Left colon (tissue), 2 donors: ENCODE measurements at regions not wholly inside any gene's neighbourhood (a gene's known extent, or its start where the extent isn't known, plus 50 kb on each side); places are given as distances from the start of the nearest gene placed in this dataset.
A peak's percentile ranks its signal among the peaks of the same experiment; 100 is the strongest.

Experiments
- ATAC-seq: fragments of 200-7000 bp; cut with Tn5 transposase; one replicate; pipeline ENCODE4 v1.9.1; 2020; ENCODE audit warnings: mild to moderate bottlenecking, moderate library complexity
- DNase-seq, 2 donors: peaks; one replicate each; pipeline ENCODE4 v3.0.0-alpha.2; 2020
- intact Hi-C, 2 donors: fragments of 100-400 bp; cut with DNase I in 1 of 2; cut with micrococcal nuclease in 1 of 2; formaldehyde crosslinking; loops; one replicate each; pipeline versions ENCODE4 v1.11.2 to v1.14.0; 2022; cut with DNase I, micrococcal nuclease
- donor health status: DM: no; HTN: no; CAD: no.
- donor health status: DM: yes; HTN: yes; CAD: no.

DNA sequence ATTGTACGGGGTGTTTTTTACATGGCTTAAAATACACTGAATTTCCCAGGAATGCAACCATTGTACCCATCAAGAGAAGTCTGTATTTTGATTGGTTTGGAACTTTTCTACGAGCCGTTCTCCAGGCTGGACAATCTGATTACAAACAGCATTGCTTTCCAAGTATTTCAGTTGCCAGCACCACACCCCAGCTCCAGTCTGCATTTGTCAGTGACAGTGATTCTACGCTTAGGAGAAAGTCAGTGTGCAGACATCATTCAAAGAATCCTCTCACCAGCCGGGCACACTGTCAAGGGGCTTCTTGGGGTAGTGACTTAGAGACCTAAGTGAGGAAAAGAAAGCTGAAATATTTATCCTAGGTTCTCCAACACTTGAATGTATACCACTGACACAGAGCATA, 194.1 kb downstream of the ANAPC1 start:
- ATAC-seq (no peak), DNase-seq (no peak)
- intact Hi-C loops, result no loop called here

- DNase-seq, result no peak
- intact Hi-C loops, result no loop called here
- no peak for ATAC-seq
Observed at GRCh38 chr2:111691164-111691875, 192.7 kb downstream of the ANAPC1 start.

- intact Hi-C loops, result no loop called here
- no peak for ATAC-seq
- DNase-seq, result no peak
Observed at GRCh38 chr2:111692311-111692710, 191.7 kb downstream of the ANAPC1 start.

- intact Hi-C loops, result no loop called here
- ATAC-seq (no peak), DNase-seq (no peak)
Observed at GRCh38 chr2:111694700-111695101, 189.3 kb downstream of the ANAPC1 start.

- ATAC-seq, result no peak
- DNase-seq, result no peak
- intact Hi-C loops, result no loop called here
Observed at GRCh38 chr2:111695441-111696007, 188.5 kb downstream of the ANAPC1 start.

- DNase-seq (no peak), ATAC-seq (no peak)
- intact Hi-C loops, result no loop called here
Observed at GRCh38 chr2:111696226-111696625, 187.8 kb downstream of the ANAPC1 start.

- DNase-seq, result peak; percentile 32 to 55
- intact Hi-C loops, result no loop called here
- ATAC-seq, result peak; percentile 69
Observed at GRCh38 chr2:111697560-111697959, 186.4 kb downstream of the ANAPC1 start.

- peak; percentile 31 for ATAC-seq
- no peak for DNase-seq
- intact Hi-C loops, result no loop called here
Observed at GRCh38 chr2:111698089-111698488, 185.9 kb downstream of the ANAPC1 start.

GRCh38 chr2:111698743-111699554, 185.0 kb downstream of the ANAPC1 start:
- intact Hi-C loops, result no loop called here

GRCh38 chr2:111701266-111701665, 182.7 kb downstream of the ANAPC1 start:
- intact Hi-C loops, result no loop called here
- ATAC-seq (no peak), DNase-seq (no peak)

More at GRCh38 chr2:111698743-111699554, 185.0 kb downstream of the ANAPC1 start:
- DNase-seq (peak; percentile 80 to 96), ATAC-seq (peak; percentile 92)

GRCh38 chr2:111701798-111702118, 182.2 kb downstream of the ANAPC1 start:
- intact Hi-C loops, result no loop called here
- no peak for DNase-seq

GRCh38 chr2:111702119-111702803, 181.7 kb downstream of the ANAPC1 start:
- ATAC-seq (peak; percentile 35), DNase-seq (peak; percentile 55 to 60)
- intact Hi-C loops, result no loop called here

More at GRCh38 chr2:111701798-111702118, 182.2 kb downstream of the ANAPC1 start:
- ATAC-seq, result no peak

GRCh38 chr2:111702804-111703196, 181.2 kb downstream of the ANAPC1 start:
- intact Hi-C loops, result no loop called here
- DNase-seq (no peak), ATAC-seq (no peak)

DNA sequence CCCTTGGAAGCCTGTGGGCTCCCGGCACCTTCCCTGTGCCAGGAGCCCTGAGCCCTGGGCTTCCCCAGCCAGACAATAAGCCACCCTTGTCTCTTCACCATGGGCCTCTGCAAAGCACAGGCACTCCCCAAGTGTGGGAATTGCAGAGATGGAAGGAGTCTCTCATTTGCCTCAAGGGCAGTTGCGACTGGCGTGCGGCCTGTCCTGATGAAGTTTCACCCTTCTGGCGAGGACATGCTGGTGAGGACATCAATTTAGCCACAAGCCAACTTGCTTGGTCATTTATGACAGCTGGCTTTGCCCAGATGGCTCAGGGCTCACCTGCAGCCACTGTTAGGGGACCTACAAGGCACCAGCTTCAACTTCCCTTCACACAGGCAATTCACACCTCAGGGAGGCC, 180.2 kb downstream of the ANAPC1 start:
- DNase-seq, result no peak
- intact Hi-C loops, result no loop called here
- ATAC-seq, result no peak

DNA sequence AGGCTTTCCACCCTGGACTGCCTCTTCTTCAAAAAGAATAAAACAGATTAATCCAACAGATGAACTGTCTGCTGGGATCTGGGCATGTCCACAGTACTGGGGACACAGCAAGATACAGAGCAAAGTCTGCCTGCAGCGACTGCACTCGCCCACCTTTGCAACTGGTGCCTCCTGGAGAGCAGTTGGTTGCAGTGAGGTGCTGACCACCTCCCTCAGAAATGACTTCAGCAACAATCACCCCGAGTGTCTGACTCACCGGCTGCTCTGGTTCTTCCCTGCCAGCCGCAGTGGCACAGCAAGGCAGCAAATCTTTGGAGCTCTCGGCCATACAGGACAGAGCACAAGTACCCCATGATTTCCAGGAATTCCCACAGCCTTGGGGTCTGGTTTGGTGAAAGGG, 179.7 kb downstream of the ANAPC1 start:
- DNase-seq, result no peak
- intact Hi-C loops, result no loop called here
- ATAC-seq, result no peak

DNA sequence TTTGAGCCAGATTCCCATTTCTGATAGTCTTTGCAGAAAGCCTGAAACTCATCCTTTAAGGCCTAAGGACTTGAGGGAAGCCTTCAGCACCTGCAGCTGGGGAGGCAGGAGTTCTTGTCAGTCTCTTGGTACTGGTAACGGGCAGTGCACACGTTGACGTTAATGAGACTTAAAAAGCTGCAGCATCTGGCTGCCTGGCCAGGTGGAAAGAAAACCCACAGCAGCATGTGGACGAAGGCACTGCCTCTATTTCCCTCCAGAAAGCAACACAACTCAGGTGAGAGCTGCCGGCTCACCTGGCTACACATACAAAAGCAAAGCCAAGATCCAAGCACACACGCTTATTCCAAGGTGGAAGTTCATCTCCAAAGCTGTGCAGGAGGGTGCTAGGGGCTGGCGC, 178.8 kb downstream of the ANAPC1 start:
- intact Hi-C loops, result no loop called here
- DNase-seq, result no peak
- ATAC-seq, result no peak

GRCh38 chr2:111705711-111706336, 178.2 kb downstream of the ANAPC1 start:
- intact Hi-C loops, result no loop called here
- DNase-seq (no peak), ATAC-seq (peak; percentile 24)

GRCh38 chr2:111706481-111707001, 177.5 kb downstream of the ANAPC1 start:
- intact Hi-C loops, result no loop called here
- DNase-seq (no peak), ATAC-seq (no peak)

DNA sequence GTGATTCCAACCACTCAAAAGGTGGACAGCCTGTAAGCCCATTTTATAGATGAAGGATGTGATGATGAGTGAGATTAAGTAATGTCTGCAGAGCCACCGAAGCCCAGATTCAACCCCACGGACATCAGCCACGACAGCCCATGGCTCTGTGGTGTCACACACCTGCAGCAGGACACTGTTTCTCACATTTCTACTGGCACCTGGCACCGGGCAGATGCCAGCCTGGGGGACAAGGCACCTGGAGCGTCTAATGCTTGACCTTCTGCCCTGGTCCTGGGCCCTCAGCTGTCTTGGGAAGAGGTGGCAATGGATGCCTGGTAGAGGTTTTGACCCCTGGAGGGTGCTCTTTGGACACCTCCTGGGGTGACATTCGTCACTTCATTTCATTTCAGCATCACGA, 176.3 kb downstream of the ANAPC1 start:
- DNase-seq, result no peak
- intact Hi-C loops, result no loop called here
- no peak for ATAC-seq
